ENCODE measurements at regions not wholly inside any gene's neighbourhood (a gene's known extent, or its start where the extent isn't known, plus 50 kb on each side); places are given as distances from the start of the nearest gene placed in this dataset.
"Not testable (repeated sequence)": the region's sequence is repeated elsewhere in the genome, so short reads cannot be mapped to it uniquely, and the experiment has no call there.

GRCh38 chr9:115444959-115445358 lies 327.0 kb upstream of the TNC start:
- in situ Hi-C loops (cut with MboI; ENCODE audit: low sequenced_read_pairs), result no loop called here

GRCh38 chr9:115445655-115446054 lies 327.7 kb upstream of the TNC start:
- in situ Hi-C loops (cut with MboI; ENCODE audit: low sequenced_read_pairs), result no loop called here

GRCh38 chr9:115456515-115456914 lies 338.6 kb upstream of the TNC start:
- in situ Hi-C loops (cut with MboI; ENCODE audit: low sequenced_read_pairs), result no loop called here

- in situ Hi-C loops (cut with MboI; ENCODE audit: low sequenced_read_pairs), result no loop called here
Measured at GRCh38 chr9:115461280-115461679, 343.3 kb upstream of the TNC start.

- in situ Hi-C loops (cut with MboI; ENCODE audit: low sequenced_read_pairs), result no loop called here
Measured at GRCh38 chr9:115462623-115463022, 344.7 kb upstream of the TNC start.

GRCh38 chr9:115466756-115467155 lies 348.8 kb upstream of the TNC start:
- in situ Hi-C loops (cut with MboI; ENCODE audit: low sequenced_read_pairs), result no loop called here

- in situ Hi-C loops (cut with MboI; ENCODE audit: low sequenced_read_pairs), result no loop called here
Measured at GRCh38 chr9:115469841-115470240, 351.9 kb upstream of the TNC start.

GRCh38 chr9:115473032-115473431 lies 355.1 kb upstream of the TNC start:
- in situ Hi-C loops (cut with MboI; ENCODE audit: low sequenced_read_pairs), result not testable (repeated sequence)

- in situ Hi-C loops (cut with MboI; ENCODE audit: low sequenced_read_pairs), result no loop called here
Measured at GRCh38 chr9:115481769-115482168, 363.8 kb upstream of the TNC start.

- in situ Hi-C loops (cut with MboI; ENCODE audit: low sequenced_read_pairs), result no loop called here
Measured at GRCh38 chr9:115482747-115483146, 364.8 kb upstream of the TNC start.

- in situ Hi-C loops (cut with MboI; ENCODE audit: low sequenced_read_pairs), result no loop called here
Measured at GRCh38 chr9:115492869-115493268, 374.9 kb upstream of the TNC start.

GRCh38 chr9:115494393-115494792 lies 376.4 kb upstream of the TNC start:
- in situ Hi-C loops (cut with MboI; ENCODE audit: low sequenced_read_pairs), result no loop called here

- in situ Hi-C loops (cut with MboI; ENCODE audit: low sequenced_read_pairs), result no loop called here
Measured at GRCh38 chr9:115495052-115495635, 377.2 kb upstream of the TNC start.

GRCh38 chr9:115495836-115496235 lies 377.9 kb upstream of the TNC start:
- in situ Hi-C loops (cut with MboI; ENCODE audit: low sequenced_read_pairs), result no loop called here

- in situ Hi-C loops (cut with MboI; ENCODE audit: low sequenced_read_pairs), result no loop called here
Measured at GRCh38 chr9:115498303-115498702, 380.3 kb upstream of the TNC start.

- in situ Hi-C loops (cut with MboI; ENCODE audit: low sequenced_read_pairs), result loop anchor here (25.0 kb wide), 1 partner anchor 820 kb away; the partner anchor contains the start of gene TEX48
Measured at GRCh38 chr9:115507148-115507547, 389.2 kb upstream of the TNC start.

GRCh38 chr9:115513148-115513547 lies 395.2 kb upstream of the TNC start:
- in situ Hi-C loops (cut with MboI; ENCODE audit: low sequenced_read_pairs), result loop anchor here (25.0 kb wide), 1 partner anchor 826 kb away; the partner anchor contains the start of gene TEX48

GRCh38 chr9:115514454-115514853 lies 396.5 kb upstream of the TNC start:
- in situ Hi-C loops (cut with MboI; ENCODE audit: low sequenced_read_pairs), result loop anchor here (25.0 kb wide), 1 partner anchor 827 kb away; the partner anchor contains the start of gene TEX48

- in situ Hi-C loops (cut with MboI; ENCODE audit: low sequenced_read_pairs), result loop anchor here (25.0 kb wide), 1 partner anchor 830 kb away; the partner anchor contains the start of gene TEX48
Measured at GRCh38 chr9:115517335-115518075, 399.5 kb upstream of the TNC start.

- in situ Hi-C loops (cut with MboI; ENCODE audit: low sequenced_read_pairs), result loop anchor here (25.0 kb wide), 1 partner anchor 833 kb away; the partner anchor contains the start of gene TEX48
Measured at GRCh38 chr9:115520646-115521045, 402.7 kb upstream of the TNC start.

GRCh38 chr9:115522912-115523311 lies 405.0 kb upstream of the TNC start:
- in situ Hi-C loops (cut with MboI; ENCODE audit: low sequenced_read_pairs), result loop anchor here (25.0 kb wide), 1 partner anchor 836 kb away; the partner anchor contains the start of gene TEX48

- in situ Hi-C loops (cut with MboI; ENCODE audit: low sequenced_read_pairs), result loop anchor here (25.0 kb wide), 1 partner anchor 837 kb away; the partner anchor contains the start of gene TEX48
Measured at GRCh38 chr9:115524453-115525059, 406.6 kb upstream of the TNC start.
